H1 (cell line): ENCODE measurements at regions not wholly inside any gene's neighbourhood (a gene's known extent, or its start where the extent isn't known, plus 50 kb on each side); places are given as distances from the start of the nearest gene placed in this dataset.

Source experiments
- CTCF ChIP-seq, 3 experiments: IDR thresholded peaks; 1 replicate in 2 of 3; 2 replicates in 1 of 3; pipeline versions ENCODE4 v1.5.1 to v1.6.1; 2011; ENCODE audit warnings: low read length in 3 of 3, mild to moderate bottlenecking in 3 of 3, inconsistent platforms in 2 of 3, low read depth in 1 of 3, moderate library complexity in 1 of 3; ENCODE audit not compliant: insufficient read depth in 1 of 3; ENCODE audit errors: control extremely low read depth in 1 of 3
- PHF8 ChIP-seq: fragments of 200-600 bp; sonication (generic); conservative IDR thresholded peaks from 2 replicates; pipeline ENCODE4 v1.7.1; 2012; ENCODE audit warnings: low read depth, mild to moderate bottlenecking, inconsistent platforms, low read length, moderate library complexity
- POLR2A ChIP-seq, 2 experiments: IDR thresholded peaks; 1 replicate in 1 of 2; 2 replicates in 1 of 2; pipeline ENCODE4 v1.6.1; 2011; ENCODE audit warnings: low read depth in 2 of 2, low read length in 2 of 2, mild to moderate bottlenecking in 2 of 2; ENCODE audit errors: control extremely low read depth in 1 of 2
- SIX5 ChIP-seq: IDR thresholded peaks from 2 replicates; pipeline ENCODE4 v1.6.1; 2011; ENCODE audit warnings: mild to moderate bottlenecking, low read depth, low read length
- TF ChIP-seq, protein P1 (sequence below): IDR thresholded peaks from 2 replicates; pipeline ENCODE4 v1.6.1; 2012; ENCODE audit warnings: inconsistent platforms
- TF ChIP-seq, protein P2 (sequence below): IDR thresholded peaks from 2 replicates; pipeline ENCODE4 v1.6.1; 2011; ENCODE audit warnings: low read depth, mild to moderate bottlenecking, low read length; ENCODE audit not compliant: insufficient read depth

DNA sequence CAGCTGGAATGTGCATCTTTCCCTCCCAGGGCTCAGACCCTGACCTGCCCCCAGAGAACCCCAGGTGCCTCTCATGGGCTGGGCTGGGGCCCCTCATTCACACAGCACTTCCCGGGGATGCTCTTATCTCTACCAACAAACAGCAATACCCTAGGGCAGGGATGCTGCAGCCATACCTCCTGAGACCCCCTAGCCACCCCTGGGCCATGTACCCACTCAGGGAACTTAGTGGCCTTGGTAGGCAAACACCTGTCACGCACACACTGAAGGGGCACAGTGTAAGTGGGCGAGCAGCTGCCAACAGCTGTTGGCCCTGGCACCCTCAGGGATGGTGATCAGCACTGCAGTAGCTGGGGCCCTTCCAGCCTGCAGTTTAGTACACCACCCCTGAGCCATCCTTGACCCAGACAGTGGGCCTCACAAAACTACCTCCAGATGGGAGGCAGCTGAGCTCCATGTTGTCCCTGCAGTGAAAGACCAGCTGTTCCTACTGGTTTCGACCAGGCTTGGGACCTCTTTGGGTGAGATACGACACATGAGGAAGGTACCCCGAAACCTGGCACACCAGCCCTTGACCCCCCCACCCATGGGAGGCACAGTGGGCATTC lies 1723.6 kb downstream of the TP53TG3F start:
- TF ChIP-seq CTCF (IDR thresholded peaks at IDR 0.05; ENCODE audit: control extremely low read depth in 1 of 3, insufficient read depth in 1 of 3, low read depth in 1 of 3, low read length in 3 of 3): no peak
- TF ChIP-seq, protein P1, sequence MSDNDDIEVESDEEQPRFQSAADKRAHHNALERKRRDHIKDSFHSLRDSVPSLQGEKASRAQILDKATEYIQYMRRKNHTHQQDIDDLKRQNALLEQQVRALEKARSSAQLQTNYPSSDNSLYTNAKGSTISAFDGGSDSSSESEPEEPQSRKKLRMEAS: no peak
- TF ChIP-seq, protein P2, sequence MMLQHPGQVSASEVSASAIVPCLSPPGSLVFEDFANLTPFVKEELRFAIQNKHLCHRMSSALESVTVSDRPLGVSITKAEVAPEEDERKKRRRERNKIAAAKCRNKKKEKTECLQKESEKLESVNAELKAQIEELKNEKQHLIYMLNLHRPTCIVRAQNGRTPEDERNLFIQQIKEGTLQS: no peak
- no peak for TF ChIP-seq SIX5
- TF ChIP-seq PHF8: no peak
- TF ChIP-seq POLR2A (IDR thresholded peaks at IDR 0.05; ENCODE audit: control extremely low read depth in 1 of 2, low read depth in 2 of 2, low read length in 2 of 2): no peak
